Fibroblast of lung (primary cell): ENCODE measurements at regions not wholly inside any gene's neighbourhood (a gene's known extent, or its start where the extent isn't known, plus 50 kb on each side); places are given as distances from the start of the nearest gene placed in this dataset.

Experiments used
- CTCF ChIP-seq, 2 donors: IDR thresholded peaks in 1 of 2; conservative IDR thresholded peaks in 1 of 2; 1 replicate in 1 of 2; 2 replicates in 1 of 2; pipeline ENCODE4 v1.5.1; 2011 to 2012; ENCODE audit warnings: low read length in 2 of 2, control low read depth in 1 of 2, inconsistent platforms in 1 of 2, low read depth in 1 of 2, mild to moderate bottlenecking in 1 of 2
- EZH2 ChIP-seq: IDR thresholded peaks from 2 replicates; pipeline ENCODE4 v1.5.1; 2012; ENCODE audit warnings: low read length, control low read depth, mild to moderate bottlenecking; ENCODE audit errors: missing control alignments

DNA sequence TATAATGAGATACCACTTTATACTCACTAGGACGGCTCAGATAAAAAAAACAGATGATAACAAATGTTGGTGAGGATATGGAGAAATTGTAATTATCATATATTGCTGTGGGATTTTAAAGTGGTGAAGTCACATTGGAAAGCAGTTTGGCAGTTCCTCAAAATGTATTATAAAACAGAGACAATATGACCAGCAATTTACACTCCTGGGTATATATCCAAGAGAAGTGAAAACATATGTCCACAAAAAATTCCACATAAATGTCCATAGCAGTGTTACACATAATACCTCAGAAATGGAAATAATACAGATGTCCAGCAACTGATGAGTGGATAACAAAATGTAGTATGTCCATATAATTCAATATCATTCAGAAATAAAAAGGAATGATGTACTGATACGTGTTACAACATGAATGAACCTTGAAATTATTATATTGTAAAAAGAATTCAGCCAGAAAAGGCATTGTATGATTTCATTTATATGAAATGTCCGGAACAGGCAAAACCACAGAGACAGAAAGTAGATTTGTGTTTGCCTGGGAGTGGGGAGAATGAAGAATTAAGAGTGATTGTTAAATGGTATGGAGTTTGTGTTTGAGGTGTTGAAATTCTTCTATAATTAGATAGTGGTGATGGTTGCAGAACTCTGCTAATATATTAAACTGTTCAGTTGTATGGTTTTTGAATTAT, 220.9 kb downstream of the SLC7A11 start:
- TF ChIP-seq CTCF (conservative IDR thresholded peaks at IDR 0.05 in 1 of 2, IDR thresholded peaks at IDR 0.05 in 1 of 2; ENCODE audit: low read depth in 1 of 2, low read length in 2 of 2), result no peak
- TF ChIP-seq EZH2, result no peak
